K562 (cell line): ENCODE measurements at regions not wholly inside any gene's neighbourhood (a gene's known extent, or its start where the extent isn't known, plus 50 kb on each side); places are given as distances from the start of the nearest gene placed in this dataset.
"Not testable (repeated sequence)": the region's sequence is repeated elsewhere in the genome, so short reads cannot be mapped to it uniquely, and the experiment has no call there.

Source experiments
- ATAC-seq: fragments of 200-7000 bp; cut with Tn5 transposase; 3 replicates; pipeline ENCODE4 v1.9.1; 2020; ENCODE audit warnings: moderate library complexity
- BruUV-seq: library from RNA; stranded (reverse); fragments of 400-500 nt; replicated peaks from 2 replicates; lab custom pipeline; 2021; lab: Mats Ljungman, UMichigan
- CTCF ChIA-PET: fragments of 300-600 bp; formaldehyde crosslinking; extraction: SDS; loops from one replicate; lab custom pipeline; 2021; ENCODE audit warnings: low intra/inter-chr PET ratio; lab: Yijun Ruan, JAX
- POLR2A ChIA-PET: fragments of 300-600, 350-650 bp; sonication (Branson Sonifier 250); formaldehyde crosslinking; extraction: SDS; loops from one replicate; lab custom pipeline; 2021; ENCODE audit warnings: antibody characterized with exemption, inconsistent platforms; lab: Yijun Ruan, JAX
- DNase-seq, 4 experiments: peaks; one replicate each; pipeline versions ENCODE4 v3.0.0 to v3.0.0-alpha.2; 2011 to 2018; ENCODE audit warnings: low spot score in 3 of 4, mixed read lengths in 3 of 4; ENCODE audit errors: extremely low read depth in 1 of 4
- FAIRE-seq: peaks from 2 replicates; lab custom pipeline; 2011; peaks lifted over from hg19 to GRCh38; lab: Jason Lieb, UNC
- H2AFZ ChIP-seq: 2 replicates; pipeline ENCODE4 v1.6.0; 2011; ENCODE audit warnings: low read depth, low read length, control low read depth, inconsistent platforms
- H3K27ac ChIP-seq: fragments of 200-600 bp; 3 replicates; pipeline ENCODE4 v1.8.0; 2011; ENCODE audit warnings: low read depth, mild to moderate bottlenecking, control low read depth, inconsistent platforms, low read length, moderate library complexity, mixed read lengths; ENCODE audit errors: extremely low read depth
- H3K27me3 ChIP-seq, 2 experiments: fragments of 300-600 bp in 1 of 2; 2 replicates in 1 of 2; 3 replicates in 1 of 2; pipeline versions ENCODE4 v1.6.0 to v1.8.0; 2011; ENCODE audit warnings: inconsistent platforms in 2 of 2, low read length in 2 of 2, mild to moderate bottlenecking in 1 of 2, mixed read lengths in 1 of 2, moderate library complexity in 1 of 2; ENCODE audit not compliant: control insufficient read depth in 2 of 2, insufficient read depth in 2 of 2
- H3K36me3 ChIP-seq: fragments of 300-600 bp; 3 replicates; pipeline ENCODE4 v1.8.0; 2011; ENCODE audit warnings: mild to moderate bottlenecking, low read length, inconsistent platforms; ENCODE audit not compliant: control insufficient read depth, insufficient read depth
- H3K4me1 ChIP-seq, 2 experiments: fragments of 200-600 bp in 1 of 2; replicated peaks in 1 of 2; 2 replicates in 1 of 2; 3 replicates in 1 of 2; pipeline versions ENCODE4 v1.5.1 to v1.8.0; 2011; ENCODE audit warnings: inconsistent platforms in 2 of 2, low read length in 2 of 2, mild to moderate bottlenecking in 1 of 2, mixed read lengths in 1 of 2, moderate library complexity in 1 of 2; ENCODE audit not compliant: control insufficient read depth in 2 of 2, insufficient read depth in 2 of 2
- H3K4me2 ChIP-seq: 2 replicates; pipeline ENCODE4 v1.6.1; 2011; ENCODE audit warnings: low read length, control low read depth, inconsistent platforms, mixed read lengths; ENCODE audit not compliant: insufficient read depth
- H3K4me3 ChIP-seq: fragments of 200-600 bp; sonication (generic), shearing (Covaris generic); 2 replicates; pipeline ENCODE4 v1.5.1; 2016; ENCODE audit warnings: control low read depth, inconsistent platforms
- H3K79me2 ChIP-seq: fragments of 200-600 bp; 3 replicates; pipeline ENCODE4 v1.8.0; 2011; ENCODE audit warnings: low read length, inconsistent platforms; ENCODE audit not compliant: control insufficient read depth, insufficient read depth
- H3K9ac ChIP-seq, 2 experiments: 2 replicates each; pipeline versions ENCODE4 v1.6.0 to v1.6.1; 2011; ENCODE audit warnings: low read depth in 2 of 2, low read length in 2 of 2, control low read depth in 1 of 2, inconsistent platforms in 1 of 2, mild to moderate bottlenecking in 1 of 2, mixed read lengths in 1 of 2; ENCODE audit not compliant: insufficient read depth in 1 of 2
- H3K9me1 ChIP-seq: one replicate; pipeline ENCODE4 v1.6.0; 2011; ENCODE audit warnings: inconsistent platforms, mild to moderate bottlenecking, low read length, moderate library complexity; ENCODE audit not compliant: control insufficient read depth, insufficient read depth
- H3K9me3 ChIP-seq: replicated peaks from 2 replicates; pipeline ENCODE4 v1.5.1; 2011; ENCODE audit warnings: low read depth, low read length, inconsistent platforms; ENCODE audit not compliant: control insufficient read depth, insufficient read depth
- H4K20me1 ChIP-seq: replicated peaks from 2 replicates; pipeline ENCODE4 v1.6.1; 2011; ENCODE audit warnings: low read length, inconsistent platforms, mixed read lengths; ENCODE audit not compliant: control insufficient read depth, insufficient read depth
- GATAD2A ChIP-seq: fragments of 450-650 bp; IDR thresholded peaks from 2 replicates; pipeline ENCODE4 v1.6.1; 2017
- ZC3H11A ChIP-seq: IDR thresholded peaks from 2 replicates; pipeline ENCODE4 v1.6.1; 2012; ENCODE audit warnings: low read depth, low read length, improper control_type of control experiment
- ZNF146 ChIP-seq: IDR thresholded peaks from one replicate; pipeline ENCODE4 v1.6.1; 2018; ENCODE audit warnings: missing compliant biosample characterization; ENCODE audit not compliant: unreplicated experiment
- WGBS: fragments of 100-300 bp; shearing (Covaris generic); methylation state at CpG from one replicate; pipeline ENCODE4 v1.1.6; 2016; ENCODE audit warnings: low coverage, mixed read lengths; ENCODE audit not compliant: insufficient coverage; ENCODE audit errors: missing lambda C conversion rate; 5-methylcytosine and 5-hydroxymethylcytosine counted together
- in situ Hi-C: fragments of 300-500 bp; cut with MboI; formaldehyde crosslinking; loops from 4 replicates; pipeline ENCODE4 v1.15.0; 2018; ENCODE audit warnings: inconsistent platforms, mixed read lengths
- intact Hi-C: fragments of 100-400 bp; cut with micrococcal nuclease; formaldehyde crosslinking; loops from 2 replicates; pipeline ENCODE4 v1.14.2; 2022

DNA sequence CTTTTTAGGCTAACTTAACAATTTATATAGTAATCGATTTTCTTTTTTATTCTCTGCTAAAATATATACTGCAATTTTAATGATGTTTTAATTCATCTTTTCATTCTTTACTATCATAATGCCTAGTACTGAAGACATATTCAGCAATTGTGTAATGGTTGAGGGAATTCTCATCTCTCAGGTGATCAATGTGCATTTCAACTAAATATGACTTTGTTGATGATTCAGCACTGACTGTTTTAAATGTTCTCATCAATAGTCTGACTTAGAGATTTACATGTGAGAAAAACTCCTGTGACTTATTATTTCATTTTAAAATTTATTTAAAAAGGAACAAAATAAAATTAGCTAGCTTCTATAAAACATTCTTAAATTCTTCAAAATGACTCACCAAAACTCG is 1450.3 kb downstream of the STIM2 start (continued):
- no peak for TF ChIP-seq ZNF146 (CRISPR knock-in tag)
- TF ChIP-seq ZC3H11A = no peak
- no peak for TF ChIP-seq GATAD2A

DNA sequence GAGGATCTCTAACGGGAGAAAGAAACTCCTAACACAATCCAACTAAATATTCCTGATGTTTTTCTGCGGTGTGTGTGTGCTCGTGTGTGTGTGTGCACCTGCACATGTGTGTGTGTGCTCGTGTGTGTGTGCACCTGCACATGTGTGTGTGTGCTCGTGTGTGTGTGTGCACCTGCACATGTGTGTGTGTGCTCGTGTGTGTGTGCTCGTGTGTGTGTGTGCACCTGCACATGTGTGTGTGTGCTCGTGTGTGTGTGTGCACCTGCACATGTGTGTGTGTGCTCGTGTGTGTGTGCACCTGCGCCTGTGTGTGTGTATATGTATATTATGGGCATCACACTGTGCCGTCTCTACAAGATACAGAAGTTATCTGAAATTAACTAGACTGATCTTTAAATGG is 1451.9 kb downstream of the STIM2 start:
- H2AFZ ChIP-seq, H3K36me3 ChIP-seq, ATAC-seq, H3K4me3 ChIP-seq, H3K9me3 ChIP-seq, H3K27me3 ChIP-seq, FAIRE-seq, H4K20me1 ChIP-seq, H3K9me1 ChIP-seq, H3K9ac ChIP-seq, H3K27ac ChIP-seq, in situ Hi-C loops, POLR2A ChIA-PET, DNase-seq, H3K79me2 ChIP-seq, H3K4me1 ChIP-seq, BruUV-seq, H3K4me2 ChIP-seq, intact Hi-C loops, CTCF ChIA-PET: not testable (repeated sequence)
- 0% methylated on average over 10 of the region's 11 CpGs for WGBS
